Right ventricle myocardium inferior (tissue), 1 donor: ENCODE measurements at regions not wholly inside any gene's neighbourhood (a gene's known extent, or its start where the extent isn't known, plus 50 kb on each side); places are given as distances from the start of the nearest gene placed in this dataset.

ENCODE experiments used
- ATAC-seq: fragments of 200-7000 bp; cut with Tn5 transposase; one replicate; pipeline ENCODE4 v1.9.1; 2020; ENCODE audit warnings: mild to moderate bottlenecking, moderate library complexity
- DNase-seq: peaks from one replicate; pipeline ENCODE4 v3.0.0; 2021; ENCODE audit errors: missing footprints
- intact Hi-C: fragments of 100-400 bp; cut with DNase I; formaldehyde crosslinking; loops from one replicate; pipeline ENCODE4 v1.11.0; 2022
- donor health status: DM: no; HTN: yes; CAD: no; lungs with severe emphysema.

DNA sequence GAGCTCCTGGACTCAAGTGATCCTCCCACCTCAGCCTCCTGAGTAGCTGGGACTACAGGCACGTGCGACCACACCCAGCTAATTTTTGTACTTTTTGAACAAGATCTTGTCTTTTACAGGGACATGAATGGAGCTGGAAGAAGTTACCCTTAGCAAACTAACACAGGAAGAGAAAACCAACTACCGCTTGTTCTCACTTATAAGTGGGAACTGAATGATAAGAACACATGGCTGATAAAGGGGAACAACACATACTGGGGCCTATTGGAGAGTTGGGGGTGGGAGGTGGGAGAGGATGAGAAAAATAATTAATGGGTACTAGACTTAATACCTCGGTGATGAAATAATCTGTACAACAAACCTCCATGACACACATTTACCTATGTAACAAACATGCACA is 70.9 kb upstream of the INHBA start:
- intact Hi-C loops, result no loop called here
- no peak for DNase-seq
- ATAC-seq, result no peak

DNA sequence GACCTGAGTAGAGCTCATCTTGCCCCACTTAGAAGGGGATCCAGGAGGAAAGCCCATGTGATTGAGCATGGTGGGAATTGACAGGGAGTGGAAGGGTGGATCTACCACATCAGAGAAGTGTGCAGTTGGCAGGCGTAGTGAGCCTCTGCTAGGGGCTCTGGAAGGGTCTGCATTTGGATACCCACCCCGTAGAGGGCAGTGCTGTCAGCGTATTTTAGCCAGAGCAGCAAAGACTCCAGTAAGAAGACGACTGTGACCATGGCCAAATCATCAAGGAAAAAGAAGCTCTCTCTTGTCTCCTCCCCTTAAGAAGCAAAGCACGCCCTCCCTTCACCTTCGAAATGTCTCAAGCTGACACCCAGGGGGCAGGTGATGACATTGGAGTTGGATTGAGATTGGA is 68.8 kb upstream of the INHBA start:
- intact Hi-C loops, result no loop called here
- ATAC-seq, result no peak
- DNase-seq, result no peak

DNA sequence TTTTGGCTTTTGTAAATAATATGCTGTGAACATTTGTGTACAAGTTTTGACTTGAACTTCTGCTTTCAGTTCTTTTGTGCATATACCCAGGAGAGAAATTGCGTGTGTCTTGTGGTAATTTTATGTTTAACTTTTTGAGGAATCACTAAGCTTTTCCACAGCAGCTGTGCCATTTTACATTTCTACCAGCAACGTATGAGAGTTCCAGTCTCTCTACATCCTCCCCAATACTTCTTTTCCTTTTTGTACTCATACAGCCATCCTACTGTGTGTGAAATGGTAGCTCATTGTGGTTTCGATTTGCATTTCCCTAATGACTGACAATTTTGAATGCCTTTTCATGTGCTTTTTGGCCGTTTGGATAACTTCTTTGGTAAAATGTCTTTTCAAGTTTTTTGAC is 66.3 kb upstream of the INHBA start:
- intact Hi-C loops, result no loop called here
- no peak for ATAC-seq
- no peak for DNase-seq

DNA sequence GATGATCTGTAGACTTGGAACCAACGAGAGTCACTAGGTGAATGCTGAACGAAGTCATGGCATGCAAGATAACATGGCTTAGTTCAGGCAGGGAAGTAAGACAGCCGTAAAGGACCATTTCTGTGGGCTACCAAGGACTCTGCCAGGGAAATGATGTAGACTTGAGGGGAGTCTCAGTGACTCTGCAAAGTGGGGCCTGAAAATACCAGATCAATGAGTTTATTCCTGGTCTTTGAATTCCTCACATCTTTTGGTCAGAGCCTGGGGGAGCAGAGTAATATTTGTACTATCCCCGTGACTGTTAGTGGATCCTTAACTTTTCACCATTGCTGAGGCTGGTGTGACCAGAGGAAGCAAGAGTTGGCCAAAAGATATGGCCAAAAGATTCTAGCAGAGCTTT is 60.7 kb upstream of the INHBA start:
- DNase-seq (no peak), ATAC-seq (no peak)
- intact Hi-C loops, result no loop called here

DNA sequence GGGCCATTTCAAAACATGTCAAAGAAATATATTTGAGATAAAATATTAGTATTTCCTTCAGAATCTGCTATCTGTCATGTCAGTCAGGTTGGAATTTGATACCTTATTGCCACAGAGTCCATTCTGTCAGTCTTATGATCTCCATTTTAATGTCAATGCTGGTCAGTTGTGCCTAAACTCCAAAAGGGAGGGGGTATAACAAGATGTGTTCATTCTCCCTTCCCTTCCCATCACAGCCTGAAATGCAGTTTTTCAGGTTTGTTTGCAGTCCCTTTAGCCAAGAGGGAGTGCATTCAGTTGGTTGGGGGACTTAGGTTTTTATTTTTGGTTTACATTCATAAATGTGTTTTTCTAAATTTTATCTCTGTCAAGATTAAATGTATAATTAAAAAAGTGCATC is 59.8 kb upstream of the INHBA start:
- no peak for DNase-seq
- intact Hi-C loops, result no loop called here
- ATAC-seq, result no peak

DNA sequence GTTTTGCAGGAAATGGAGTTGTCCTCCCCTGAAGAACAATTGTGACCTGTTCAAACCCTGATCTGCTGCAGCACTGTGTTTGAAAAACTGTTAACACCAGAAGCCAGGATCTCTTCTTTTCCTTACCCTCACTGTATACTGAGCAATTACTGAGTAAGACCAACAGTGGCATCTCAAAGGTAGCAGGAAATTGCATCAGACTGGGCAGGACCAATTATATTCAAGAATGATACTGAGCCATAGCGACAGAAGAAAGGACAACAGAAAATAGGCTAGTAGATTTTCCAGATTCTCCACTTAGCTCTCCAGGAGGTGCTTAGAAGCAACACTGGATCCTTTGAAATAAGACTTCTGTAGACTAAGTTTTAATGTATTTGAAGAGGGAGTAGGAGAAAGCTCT is 57.4 kb upstream of the INHBA start:
- intact Hi-C loops, result no loop called here
- ATAC-seq, result no peak
- DNase-seq, result no peak

DNA sequence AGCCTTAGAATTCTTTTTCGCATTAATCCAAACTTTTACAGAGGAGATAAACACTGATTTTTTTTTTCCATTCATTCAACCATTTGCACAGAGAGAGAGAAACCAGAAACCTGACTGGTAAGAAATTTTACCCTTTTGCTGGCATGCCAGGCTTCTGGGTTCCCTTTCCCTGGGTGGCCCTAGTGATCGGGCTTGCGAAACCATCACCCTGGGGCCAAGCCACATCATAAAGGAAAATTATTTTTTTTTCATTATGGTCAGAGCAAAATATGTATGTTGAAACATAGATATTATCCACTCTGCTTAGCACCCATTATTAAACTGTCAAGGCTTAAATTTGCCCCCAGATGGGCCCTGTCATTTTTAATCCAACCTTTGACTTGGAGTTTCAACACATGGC is 55.4 kb upstream of the INHBA start:
- intact Hi-C loops, result no loop called here
- no peak for ATAC-seq
- no peak for DNase-seq

DNA sequence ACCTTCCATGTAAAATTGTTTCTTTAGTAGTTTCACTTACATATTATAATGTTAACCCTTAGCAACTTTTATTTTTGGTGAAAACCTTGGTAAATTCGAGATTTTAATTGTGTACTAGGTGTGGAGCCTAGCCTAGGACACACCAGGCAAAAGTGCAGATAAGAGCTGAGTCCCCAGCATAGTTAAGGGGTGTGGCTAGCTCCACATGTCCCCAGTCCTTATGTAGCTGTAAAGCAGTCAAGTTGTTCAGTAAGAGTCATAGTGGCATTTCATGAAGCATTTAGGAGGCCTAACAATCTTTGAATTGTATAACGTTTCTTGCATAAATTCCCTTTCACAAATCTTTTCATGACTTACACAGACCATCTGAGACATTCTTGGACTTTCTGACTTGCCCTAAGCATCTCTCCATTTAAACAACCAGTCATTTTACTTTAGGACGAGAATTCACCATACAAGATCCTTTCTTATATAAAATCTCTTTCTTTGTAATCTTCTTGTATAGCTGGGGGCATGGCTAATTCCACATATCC is 53.8 kb upstream of the INHBA start:
- no peak for ATAC-seq
- no peak for DNase-seq
- intact Hi-C loops, result no loop called here

DNA sequence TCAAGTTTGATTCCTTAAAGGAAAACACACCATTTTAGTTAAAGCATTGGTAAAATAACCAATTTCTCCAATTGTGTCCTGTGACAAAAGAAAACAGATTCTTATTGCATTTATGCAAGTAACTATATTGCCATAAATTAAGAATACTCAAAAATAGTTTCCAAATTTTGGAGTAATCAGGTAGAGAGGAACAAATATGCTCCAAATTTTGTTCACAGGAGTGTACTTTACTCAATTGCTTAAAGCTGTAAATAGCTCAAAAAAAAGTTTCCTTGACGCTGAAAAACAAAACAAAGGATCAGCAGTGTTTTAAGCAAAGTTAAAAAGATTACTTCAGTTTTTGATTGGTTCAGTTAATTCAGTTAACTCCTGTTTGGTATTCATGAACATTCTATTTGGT is 52.2 kb upstream of the INHBA start:
- DNase-seq (no peak), ATAC-seq (no peak)
- intact Hi-C loops, result no loop called here

DNA sequence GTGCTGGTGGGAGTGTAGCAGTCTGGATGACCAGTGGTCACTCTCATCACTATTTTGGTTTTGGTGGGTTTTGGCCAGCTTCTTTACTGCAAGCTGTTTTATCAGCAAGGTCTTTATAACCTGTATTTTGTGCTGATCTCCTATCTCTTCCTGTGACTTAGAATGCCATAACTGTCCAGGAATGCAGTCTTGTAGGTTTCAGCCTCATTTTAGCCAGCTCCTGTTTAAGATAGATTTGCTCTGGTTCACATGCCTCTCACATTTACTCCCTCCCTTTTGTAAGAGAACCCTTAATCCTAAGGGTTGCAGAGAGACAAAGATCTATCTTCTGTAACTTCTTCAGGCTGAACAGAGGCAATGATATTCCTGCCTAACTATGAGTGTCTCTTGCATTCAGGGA is 51.2 kb upstream of the INHBA start:
- ATAC-seq (no peak), DNase-seq (no peak)
- intact Hi-C loops, result no loop called here
